MM.1S (cell line): ENCODE measurements at regions not wholly inside any gene's neighbourhood (a gene's known extent, or its start where the extent isn't known, plus 50 kb on each side); places are given as distances from the start of the nearest gene placed in this dataset.

ENCODE experiments used
- CTCF ChIP-seq: fragments of 300-600 bp; sonication (generic); IDR thresholded peaks from 2 replicates; pipeline ENCODE4 v1.5.1; 2016; ENCODE audit warnings: antibody characterized with exemption, low read length, mixed read lengths
- EZH2 ChIP-seq: fragments of 300-600 bp; sonication (generic); optimal IDR thresholded peaks from 2 replicates; pipeline ENCODE3; 2017; ENCODE audit warnings: low read depth, mild to moderate bottlenecking, antibody characterized with exemption, low read length, mixed read lengths
- EZH2phosphoT487 ChIP-seq: fragments of 300-600 bp; sonication (generic); IDR thresholded peaks from 2 replicates; pipeline ENCODE4 v1.6.1; 2018; ENCODE audit warnings: antibody characterized with exemption, low read length

GRCh38 chr13:73893833-73894232, 240.4 kb downstream of the KLF12 start:
- TF ChIP-seq CTCF: no peak
- TF ChIP-seq EZH2phosphoT487: no peak
- TF ChIP-seq EZH2: no peak
